ENCODE measurements at regions not wholly inside any gene's neighbourhood (a gene's known extent, or its start where the extent isn't known, plus 50 kb on each side); places are given as distances from the start of the nearest gene placed in this dataset.

DNA sequence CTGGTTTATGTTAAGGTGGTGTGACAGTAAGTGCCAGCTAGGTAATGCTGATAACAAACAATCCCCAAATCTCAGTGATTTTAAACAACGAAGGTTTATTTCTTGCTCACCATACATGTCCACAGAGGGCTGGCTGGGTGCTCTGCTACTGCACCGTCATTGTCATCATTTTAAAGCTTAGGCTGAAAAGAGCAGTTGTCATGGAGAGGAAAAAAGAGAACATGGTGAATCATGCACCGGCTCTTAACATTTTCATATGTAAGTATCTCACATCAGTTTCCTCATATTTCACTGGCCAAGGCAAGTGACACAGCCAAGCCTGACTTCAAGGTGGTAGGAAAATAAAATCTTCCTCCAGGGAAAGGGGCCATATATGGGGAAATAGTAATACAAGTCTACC is 746.9 kb downstream of the SORCS3 start:
- TF ChIP-seq, protein P1, sequence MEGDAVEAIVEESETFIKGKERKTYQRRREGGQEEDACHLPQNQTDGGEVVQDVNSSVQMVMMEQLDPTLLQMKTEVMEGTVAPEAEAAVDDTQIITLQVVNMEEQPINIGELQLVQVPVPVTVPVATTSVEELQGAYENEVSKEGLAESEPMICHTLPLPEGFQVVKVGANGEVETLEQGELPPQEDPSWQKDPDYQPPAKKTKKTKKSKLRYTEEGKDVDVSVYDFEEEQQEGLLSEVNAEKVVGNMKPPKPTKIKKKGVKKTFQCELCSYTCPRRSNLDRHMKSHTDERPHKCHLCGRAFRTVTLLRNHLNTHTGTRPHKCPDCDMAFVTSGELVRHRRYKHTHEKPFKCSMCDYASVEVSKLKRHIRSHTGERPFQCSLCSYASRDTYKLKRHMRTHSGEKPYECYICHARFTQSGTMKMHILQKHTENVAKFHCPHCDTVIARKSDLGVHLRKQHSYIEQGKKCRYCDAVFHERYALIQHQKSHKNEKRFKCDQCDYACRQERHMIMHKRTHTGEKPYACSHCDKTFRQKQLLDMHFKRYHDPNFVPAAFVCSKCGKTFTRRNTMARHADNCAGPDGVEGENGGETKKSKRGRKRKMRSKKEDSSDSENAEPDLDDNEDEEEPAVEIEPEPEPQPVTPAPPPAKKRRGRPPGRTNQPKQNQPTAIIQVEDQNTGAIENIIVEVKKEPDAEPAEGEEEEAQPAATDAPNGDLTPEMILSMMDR (conservative IDR thresholded peaks at IDR 0.05; ENCODE audit: low read depth in 2 of 2) = no peak
- no peak for TF ChIP-seq CREB1 (CRISPR knock-in tag; IDR thresholded peaks at IDR 0.05; ENCODE audit: low read depth)
- no peak for TF ChIP-seq ZNF331 (CRISPR knock-in tag; IDR thresholded peaks at IDR 0.05; ENCODE audit: low read depth)
- no peak for TF ChIP-seq EZH2phosphoT487 (IDR thresholded peaks at IDR 0.05; ENCODE audit: unreplicated experiment)
- TF ChIP-seq JUNB (IDR thresholded peaks at IDR 0.05; ENCODE audit: unreplicated experiment) = no peak
- no peak for TF ChIP-seq REST (IDR thresholded peaks at IDR 0.05; ENCODE audit: unreplicated experiment)
- no peak for TF ChIP-seq NANOG (IDR thresholded peaks at IDR 0.05; ENCODE audit: borderline replicate concordance)

Measured in GM23338 (cell line).